Head of caudate nucleus (tissue), 42 donors: ENCODE measurements at regions not wholly inside any gene's neighbourhood (a gene's known extent, or its start where the extent isn't known, plus 50 kb on each side); places are given as distances from the start of the nearest gene placed in this dataset.

Source experiments
- DNase-seq, 42 donors: peaks; one replicate each; pipeline versions ENCODE4 v3.0.0 to v3.0.0-alpha.2; 2020 to 2021; ENCODE audit warnings: mixed read lengths in 7 of 42
- intact Hi-C: fragments of 100-400 bp; cut with DNase I; formaldehyde crosslinking; loops from one replicate; pipeline ENCODE4 v1.15.0; 2022

GRCh38 chr14:104322531-104323366 lies 184.4 kb downstream of the KIF26A start:
- DNase-seq: peak in 28 of 42 donors; percentile 3 to 63 (median 40)
- intact Hi-C loops: no loop called here

DNA sequence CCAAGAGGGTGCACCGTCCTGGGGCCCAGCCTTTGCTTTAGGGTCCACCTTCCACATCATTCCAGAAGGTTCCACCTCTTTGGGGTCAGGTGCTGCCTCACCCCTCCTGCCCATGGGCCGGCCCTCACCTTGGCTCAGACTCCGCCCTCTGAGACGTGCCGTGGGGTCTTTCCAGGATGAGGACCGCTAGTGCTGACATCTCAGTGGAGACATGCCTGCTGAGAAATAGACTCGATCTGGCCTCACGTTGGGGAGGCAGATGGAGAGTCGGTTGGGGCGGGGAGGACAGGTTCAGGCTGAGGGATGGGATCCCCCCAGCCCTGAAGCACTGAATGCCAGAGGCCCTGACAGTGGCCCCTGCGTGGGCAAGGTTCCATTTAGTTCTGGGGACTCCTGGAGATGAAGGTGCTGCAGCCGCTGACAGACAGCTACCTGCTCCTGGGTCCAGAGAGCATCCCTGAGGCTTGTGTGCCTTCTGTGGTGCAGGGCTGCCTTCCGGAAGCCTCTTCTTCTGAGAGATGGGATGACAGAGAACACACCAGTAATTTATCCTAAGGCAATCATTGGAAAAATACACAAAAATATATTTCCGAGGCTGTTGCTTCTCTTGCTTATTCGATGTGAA lies 185.3 kb downstream of the KIF26A start:
- intact Hi-C loops: no loop called here
- peak in 7 of 42 donors; percentile 10 to 38 (median 16) for DNase-seq

DNA sequence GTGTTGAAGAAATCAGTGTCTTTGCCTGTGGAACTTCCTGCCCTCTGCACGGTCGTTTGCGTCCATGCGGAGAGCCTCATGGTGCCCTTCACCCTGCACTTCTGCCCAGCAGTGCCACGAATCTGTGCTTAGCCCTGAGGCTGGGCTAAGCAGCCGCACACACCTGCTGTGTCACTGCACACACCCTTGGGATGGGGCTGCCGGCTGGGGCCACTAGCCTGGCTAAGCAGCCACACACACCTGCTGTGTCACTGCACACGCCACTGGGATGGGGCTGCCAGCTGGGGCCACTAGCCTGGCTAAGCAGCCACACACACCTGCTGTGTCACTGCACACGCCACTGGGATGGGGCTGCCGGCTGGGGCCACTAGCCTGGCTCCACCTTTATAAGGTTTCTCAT lies 188.5 kb downstream of the KIF26A start:
- intact Hi-C loops: no loop called here

DNA sequence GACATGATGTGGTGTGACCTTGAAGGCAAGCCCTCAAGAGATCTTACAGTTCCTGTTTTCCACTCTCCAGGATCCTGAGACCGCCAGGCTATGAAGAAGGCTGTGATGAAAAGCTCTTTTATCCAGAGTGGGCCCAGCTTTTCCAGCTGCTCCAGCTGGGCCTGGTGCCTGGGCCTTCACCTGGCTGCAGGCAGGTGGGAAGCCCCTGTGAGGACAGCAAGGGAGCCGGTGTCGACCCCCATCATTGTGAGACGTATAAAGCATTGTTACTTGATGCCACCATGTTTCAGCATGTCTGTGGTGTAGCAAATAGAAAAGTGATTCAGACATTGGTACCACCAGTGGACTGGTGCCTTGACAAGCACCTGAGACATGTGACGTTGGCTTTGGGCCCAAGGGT lies 190.2 kb downstream of the KIF26A start:
- DNase-seq: peak in 2 of 42 donors; percentile 16 to 23
- intact Hi-C loops: no loop called here

More for the DNA sequence above, 188.5 kb downstream of the KIF26A start:
- DNase-seq: peak in 8 of 42 donors; percentile 2 to 22 (median 12)

- no peak for DNase-seq
- intact Hi-C loops: no loop called here
Observed at GRCh38 chr14:104329793-104330192, 191.4 kb downstream of the KIF26A start.

- intact Hi-C loops: no loop called here
- DNase-seq: peak in 5 of 42 donors; percentile 4 to 28 (median 12)
Observed at GRCh38 chr14:104331871-104332605, 193.7 kb downstream of the KIF26A start.

- intact Hi-C loops: no loop called here
- peak in 8 of 42 donors; percentile 8 to 38 (median 16) for DNase-seq
Observed at GRCh38 chr14:104332634-104333270, 194.4 kb downstream of the KIF26A start.

DNA sequence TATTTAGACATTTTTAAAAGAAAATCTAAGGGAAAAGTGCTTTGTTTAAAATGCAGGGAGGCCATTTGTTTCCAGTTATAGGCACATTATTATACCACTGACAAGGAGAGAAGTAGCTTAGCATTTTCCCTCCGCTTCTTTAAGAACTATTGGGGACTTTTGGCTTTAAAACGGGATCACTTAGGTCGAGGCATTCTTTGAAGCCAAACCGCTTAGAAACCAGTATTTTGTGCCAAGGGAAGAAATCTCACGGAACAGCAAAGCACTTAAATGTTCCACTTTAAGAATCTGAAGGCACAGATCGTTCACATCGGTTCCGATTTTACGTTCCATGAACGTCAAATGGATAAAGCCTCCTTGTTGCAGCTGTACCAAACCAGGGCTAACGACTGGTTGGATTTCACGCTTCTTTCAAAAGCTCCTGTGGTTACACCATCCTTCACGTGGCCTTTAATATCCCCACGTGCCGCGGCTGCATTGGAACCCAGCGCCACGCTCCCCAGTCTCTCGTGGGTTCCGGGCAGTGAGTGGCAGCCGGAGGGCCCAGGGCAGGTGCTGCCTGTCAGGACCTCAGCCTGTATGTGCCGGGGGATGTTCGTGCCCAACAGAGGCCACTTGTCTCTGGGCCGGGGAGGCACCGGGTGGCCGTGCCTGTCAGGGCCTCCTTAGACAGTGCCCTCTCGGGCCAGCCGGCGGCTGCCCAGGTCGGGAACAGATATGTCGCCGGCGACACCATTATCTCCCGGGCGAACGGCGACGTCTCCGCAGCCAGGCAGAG lies 195.4 kb downstream of the KIF26A start:
- DNase-seq: peak in 10 of 42 donors; percentile 6 to 43 (median 24)
- intact Hi-C loops: no loop called here

DNA sequence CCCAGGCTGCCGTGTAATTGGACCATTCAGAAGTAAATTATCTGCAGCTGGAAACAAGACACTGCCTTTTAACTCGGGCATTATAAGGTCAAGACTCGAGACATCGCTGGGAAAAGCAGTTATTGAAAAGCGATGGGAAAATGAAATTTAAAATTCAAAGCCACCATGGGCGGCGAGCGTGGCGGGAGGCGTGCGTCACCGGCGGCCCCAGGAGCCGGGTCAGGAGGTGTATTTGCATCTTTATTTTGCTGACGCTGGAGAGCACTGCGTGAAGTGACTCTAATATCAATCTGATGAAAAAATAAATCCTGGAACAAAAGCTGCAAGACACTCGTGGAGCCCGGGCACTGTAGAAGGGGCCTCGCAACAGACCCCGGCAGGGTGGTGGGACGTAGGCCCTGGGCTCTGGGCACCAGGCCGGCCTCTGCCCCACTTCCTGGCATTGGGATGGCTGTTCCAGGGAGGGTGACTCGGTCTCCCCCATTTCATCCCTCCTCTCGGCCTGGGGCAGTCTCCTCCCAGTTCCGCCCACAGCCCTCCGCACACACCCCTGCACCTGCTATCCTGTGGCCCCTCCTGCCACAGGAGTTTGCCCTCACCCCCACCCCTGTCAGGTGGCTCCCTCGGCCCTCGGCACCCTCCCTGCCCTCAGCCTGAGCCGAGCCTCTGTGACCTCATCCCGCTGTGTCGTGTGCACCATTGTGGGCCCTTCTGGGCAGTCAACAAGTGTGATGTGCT lies 196.2 kb downstream of the KIF26A start:
- intact Hi-C loops: no loop called here
- peak in 8 of 42 donors; percentile 1 to 22 (median 12) for DNase-seq

- intact Hi-C loops: no loop called here
- DNase-seq: peak in 4 of 42 donors; percentile 1 to 27 (median 14)
Observed at GRCh38 chr14:104335176-104335575, 196.8 kb downstream of the KIF26A start.

DNA sequence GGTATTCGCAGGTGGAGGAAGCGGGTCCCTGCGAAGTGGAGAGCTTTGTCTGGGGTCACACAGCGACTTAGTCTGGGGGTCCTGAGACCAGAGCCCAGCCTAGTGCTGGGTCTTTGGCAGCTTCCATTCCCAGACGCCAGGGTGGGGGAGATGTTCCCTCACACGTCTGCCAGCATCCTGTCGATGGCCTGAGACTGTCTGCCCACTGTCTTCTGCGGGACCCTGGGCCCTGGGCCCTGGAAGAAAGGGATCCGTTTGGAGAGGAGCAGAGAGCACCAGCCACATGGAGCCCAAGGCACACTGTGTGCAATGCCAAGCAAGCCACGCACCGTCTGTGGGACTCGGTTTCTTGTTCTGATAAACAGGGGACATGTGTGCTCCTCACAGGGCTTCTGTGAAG lies 197.2 kb downstream of the KIF26A start:
- intact Hi-C loops: no loop called here
- peak in 7 of 42 donors; percentile 6 to 23 (median 8) for DNase-seq

- peak in 3 of 42 donors; percentile 1 to 26 (median 25) for DNase-seq
- intact Hi-C loops: no loop called here
Observed at GRCh38 chr14:104337351-104337750, 199.0 kb downstream of the KIF26A start.

DNA sequence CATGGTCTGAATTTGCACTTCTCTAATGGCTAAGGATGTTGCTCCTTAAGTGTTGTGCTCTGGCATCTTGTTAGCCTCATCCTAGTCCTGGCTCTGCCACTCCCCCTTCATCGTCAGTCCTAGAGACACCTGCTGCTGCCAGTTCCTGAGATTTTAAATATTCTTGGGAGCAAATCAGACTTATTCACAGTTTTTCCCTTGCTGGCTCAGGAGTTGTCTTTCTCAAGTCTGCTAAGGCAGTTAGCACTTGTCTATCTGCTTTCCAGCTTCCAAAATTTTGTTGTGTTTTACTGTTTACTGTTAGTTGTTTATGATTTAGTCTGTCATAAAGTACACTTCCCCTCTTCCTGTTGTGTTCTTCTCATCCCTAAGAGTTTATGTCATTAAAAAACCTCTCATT lies 201.0 kb downstream of the KIF26A start:
- intact Hi-C loops: no loop called here
- no peak for DNase-seq

DNA sequence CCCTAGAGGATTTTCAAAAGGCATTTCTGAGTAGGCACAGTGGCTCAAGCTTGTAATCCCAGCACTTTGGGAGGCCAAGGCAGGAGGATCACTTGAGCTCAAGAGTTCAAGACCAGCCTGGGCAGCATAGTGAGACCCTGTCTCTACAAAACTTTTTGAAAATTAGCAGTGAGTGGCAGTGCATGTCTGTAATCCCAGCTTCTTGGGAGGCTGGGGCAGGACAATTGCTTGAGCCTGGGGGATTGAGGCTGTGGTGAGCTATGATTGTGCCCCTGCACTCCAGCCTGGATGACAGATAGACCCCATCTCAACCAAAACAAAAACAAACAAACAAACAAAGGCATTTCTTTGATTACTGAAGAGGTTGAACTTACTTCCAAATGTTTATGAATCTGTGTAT lies 201.4 kb downstream of the KIF26A start:
- peak in 3 of 42 donors; percentile 2 to 5 (median 3) for DNase-seq
- intact Hi-C loops: no loop called here

DNA sequence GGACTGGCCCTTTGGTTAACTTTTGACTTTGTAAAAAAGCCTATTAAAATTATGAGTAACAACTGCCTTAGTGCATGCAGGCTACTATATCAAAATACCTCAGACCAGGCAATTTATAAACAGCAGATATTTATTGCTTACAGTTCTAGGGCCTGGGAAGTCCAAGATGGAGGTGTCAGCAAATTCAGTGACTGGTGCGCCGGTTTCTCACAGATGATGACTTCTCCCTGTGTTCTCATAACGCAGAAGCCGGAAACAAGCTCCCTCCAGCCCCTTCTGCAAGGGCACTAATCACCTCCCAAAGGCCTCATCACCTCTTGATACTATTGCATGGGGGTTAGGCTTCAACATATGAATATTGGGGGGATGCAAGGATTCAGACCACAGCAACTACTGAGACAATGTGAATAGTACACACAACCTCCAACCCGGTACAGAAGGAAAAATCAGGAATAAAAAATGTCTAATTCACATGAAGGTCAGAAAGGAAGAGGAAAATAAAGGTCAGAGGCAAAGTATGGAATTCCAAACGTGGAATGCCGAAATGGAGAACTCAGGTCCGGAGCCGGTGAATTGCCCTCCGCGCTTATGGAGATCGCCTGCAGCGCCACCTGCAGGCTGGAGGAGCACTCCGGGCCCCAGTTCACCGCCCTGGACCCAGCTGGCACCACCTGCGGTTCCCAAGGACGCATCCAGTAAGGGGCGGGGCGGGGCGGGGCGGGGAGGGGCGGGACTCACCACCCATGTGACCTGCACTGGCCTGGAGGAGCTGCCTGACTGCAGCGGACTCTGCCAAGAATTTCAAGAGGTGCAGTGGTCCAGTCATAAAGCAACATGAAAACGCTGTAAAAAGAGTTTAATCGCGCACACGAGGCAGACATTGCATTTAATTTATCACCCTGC lies 203.4 kb downstream of the KIF26A start:
- intact Hi-C loops: no loop called here
- peak in 12 of 42 donors; percentile 6 to 31 (median 11) for DNase-seq

GRCh38 chr14:104342435-104343293 lies 204.3 kb downstream of the KIF26A start:
- DNase-seq: peak in 11 of 42 donors; percentile 0 to 35 (median 9)
- intact Hi-C loops: no loop called here
